Bronchial epithelial cell (primary cell): ENCODE measurements at regions not wholly inside any gene's neighbourhood (a gene's known extent, or its start where the extent isn't known, plus 50 kb on each side); places are given as distances from the start of the nearest gene placed in this dataset.
A peak's percentile ranks its signal among the peaks of the same experiment; 100 is the strongest.
"Not testable (repeated sequence)": the region's sequence is repeated elsewhere in the genome, so short reads cannot be mapped to it uniquely, and the experiment has no call there.

ENCODE experiments used
- DNase-seq: peaks from one replicate; pipeline ENCODE4 v3.0.0-alpha.2; 2010; ENCODE audit warnings: low read depth
- FAIRE-seq: peaks from 2 replicates; lab custom pipeline; 2011; peaks lifted over from hg19 to GRCh38; lab: Jason Lieb, UNC
- H3K27me3 ChIP-seq: 2 replicates; pipeline ENCODE4 v1.5.1; 2011; ENCODE audit warnings: low read length; ENCODE audit not compliant: control insufficient read depth, insufficient read depth
- H3K36me3 ChIP-seq: 2 replicates; pipeline ENCODE4 v1.5.1; 2011; ENCODE audit warnings: low read length; ENCODE audit not compliant: control insufficient read depth, insufficient read depth
- H3K4me3 ChIP-seq: 2 replicates; pipeline ENCODE4 v1.5.1; 2011; ENCODE audit warnings: mild to moderate bottlenecking, low read depth, low read length, control low read depth
- TF ChIP-seq, protein P1 (sequence below): IDR thresholded peaks from 2 replicates; pipeline ENCODE4 v1.5.1; 2011; ENCODE audit warnings: mild to moderate bottlenecking, moderate library complexity, low read length, control low read depth, inconsistent platforms; ENCODE audit not compliant: insufficient read depth, severe bottlenecking

DNA sequence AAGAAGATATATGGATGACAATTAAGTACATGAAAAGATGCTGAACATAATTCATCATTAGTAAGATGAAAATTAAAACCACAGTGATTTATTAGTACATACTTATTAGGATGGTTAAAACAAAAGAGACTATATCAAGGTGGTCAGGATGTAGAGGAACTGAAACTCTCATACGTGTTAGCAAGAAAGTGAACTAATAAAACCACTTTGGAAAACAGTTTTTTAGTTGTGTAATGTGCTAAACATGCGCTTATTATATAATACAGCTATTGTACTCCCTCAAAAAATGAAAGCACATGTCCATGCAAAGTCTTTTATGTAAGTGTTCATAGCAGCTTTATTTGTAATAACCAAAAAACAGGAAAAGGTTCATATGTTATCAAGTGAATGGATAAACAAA is 89.9 kb upstream of the KCTD8 start:
- no peak overlapping the region for H3K4me3 ChIP-seq
- no peaks in the 10 kb centered on the region for H3K36me3 ChIP-seq
- no peaks in the 10 kb centered on the region for H3K27me3 ChIP-seq
- DNase-seq (no peak), FAIRE-seq (no peak)
- TF ChIP-seq, protein P1, sequence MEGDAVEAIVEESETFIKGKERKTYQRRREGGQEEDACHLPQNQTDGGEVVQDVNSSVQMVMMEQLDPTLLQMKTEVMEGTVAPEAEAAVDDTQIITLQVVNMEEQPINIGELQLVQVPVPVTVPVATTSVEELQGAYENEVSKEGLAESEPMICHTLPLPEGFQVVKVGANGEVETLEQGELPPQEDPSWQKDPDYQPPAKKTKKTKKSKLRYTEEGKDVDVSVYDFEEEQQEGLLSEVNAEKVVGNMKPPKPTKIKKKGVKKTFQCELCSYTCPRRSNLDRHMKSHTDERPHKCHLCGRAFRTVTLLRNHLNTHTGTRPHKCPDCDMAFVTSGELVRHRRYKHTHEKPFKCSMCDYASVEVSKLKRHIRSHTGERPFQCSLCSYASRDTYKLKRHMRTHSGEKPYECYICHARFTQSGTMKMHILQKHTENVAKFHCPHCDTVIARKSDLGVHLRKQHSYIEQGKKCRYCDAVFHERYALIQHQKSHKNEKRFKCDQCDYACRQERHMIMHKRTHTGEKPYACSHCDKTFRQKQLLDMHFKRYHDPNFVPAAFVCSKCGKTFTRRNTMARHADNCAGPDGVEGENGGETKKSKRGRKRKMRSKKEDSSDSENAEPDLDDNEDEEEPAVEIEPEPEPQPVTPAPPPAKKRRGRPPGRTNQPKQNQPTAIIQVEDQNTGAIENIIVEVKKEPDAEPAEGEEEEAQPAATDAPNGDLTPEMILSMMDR: no peak

DNA sequence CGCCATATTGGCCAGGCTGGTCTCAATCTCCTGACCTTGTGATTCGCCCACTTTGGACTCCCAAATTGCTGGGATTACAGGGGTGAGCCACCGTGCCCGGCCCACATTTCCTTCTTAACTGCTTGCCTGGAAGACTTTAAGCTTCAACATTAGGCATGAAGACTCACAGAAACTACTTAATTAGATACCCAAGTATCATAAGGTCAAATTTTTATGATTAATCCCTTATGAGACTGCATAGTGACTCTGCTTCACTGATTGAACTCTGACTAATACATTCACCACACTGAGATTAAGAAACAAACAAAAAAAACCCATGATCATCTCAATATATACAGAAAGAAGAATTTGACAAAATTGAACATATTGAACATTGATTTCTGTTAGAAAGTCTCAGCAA is 87.4 kb upstream of the KCTD8 start:
- DNase-seq: peak; percentile 8
- no peak for FAIRE-seq
- Histone ChIP-seq H3K4me3 (no peak overlapping the region), H3K36me3 (no peaks in the 10 kb centered on the region), H3K27me3 (no peaks in the 10 kb centered on the region)
- TF ChIP-seq, protein P1: no peak

DNA sequence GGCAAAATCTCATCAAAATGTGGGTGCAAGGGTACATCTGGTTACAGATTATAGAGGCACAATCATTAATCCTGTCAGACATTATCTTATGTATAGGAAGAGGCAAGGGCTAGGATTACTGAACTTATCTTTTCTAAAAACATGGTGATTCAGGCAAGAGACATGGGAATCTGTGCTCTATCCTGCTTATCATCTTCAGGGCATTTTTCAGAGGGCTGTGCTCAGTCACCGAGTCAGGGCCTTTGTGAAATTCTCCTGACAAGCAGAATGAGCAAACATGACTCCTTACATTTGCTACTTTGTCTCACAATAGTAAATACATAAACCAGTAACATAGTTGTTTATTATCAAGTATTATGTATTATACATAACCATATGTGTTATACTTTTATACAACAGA is 84.2 kb upstream of the KCTD8 start:
- Histone ChIP-seq H3K27me3 (no peaks in the 10 kb centered on the region), H3K4me3 (no peak overlapping the region), H3K36me3 (no peaks in the 10 kb centered on the region)
- TF ChIP-seq, protein P1: no peak
- FAIRE-seq: no peak
- no peak for DNase-seq

DNA sequence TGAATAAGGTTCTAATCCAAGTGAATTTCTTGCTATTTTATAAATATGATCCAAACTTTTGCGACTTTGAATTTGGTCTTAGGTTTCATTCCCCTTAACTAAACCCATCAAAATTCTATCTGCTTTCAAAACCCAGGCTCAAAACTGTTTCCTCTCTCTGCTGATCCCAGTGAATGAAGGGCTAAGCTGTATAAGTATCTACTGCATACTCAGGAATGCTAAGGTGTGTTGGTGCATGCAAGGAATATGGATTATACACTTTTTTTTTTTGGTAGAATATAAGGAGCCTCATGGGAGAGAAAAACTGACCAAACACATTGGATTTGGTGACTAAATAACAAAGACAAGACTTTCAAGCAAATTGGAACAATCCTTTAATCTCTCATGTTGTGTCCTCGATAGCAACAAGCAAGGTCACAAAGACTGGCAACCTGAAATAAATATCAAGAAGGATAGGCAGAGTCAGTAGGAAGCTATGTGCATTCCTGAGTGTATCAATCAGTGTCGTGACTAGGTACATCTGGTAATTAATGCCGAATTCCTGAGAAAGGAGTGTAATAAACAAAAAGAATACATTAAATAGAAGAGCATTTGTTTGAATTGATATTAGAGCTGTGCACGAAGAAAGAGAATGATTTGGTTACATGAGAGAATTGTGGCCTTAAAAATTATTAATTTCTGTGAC is 74.3 kb upstream of the KCTD8 start:
- Histone ChIP-seq H3K36me3 (no peaks in the 10 kb centered on the region), H3K27me3 (no peaks in the 10 kb centered on the region), H3K4me3 (no peak overlapping the region)
- TF ChIP-seq, protein P1: no peak
- DNase-seq (peak; percentile 12), FAIRE-seq (no peak)

DNA sequence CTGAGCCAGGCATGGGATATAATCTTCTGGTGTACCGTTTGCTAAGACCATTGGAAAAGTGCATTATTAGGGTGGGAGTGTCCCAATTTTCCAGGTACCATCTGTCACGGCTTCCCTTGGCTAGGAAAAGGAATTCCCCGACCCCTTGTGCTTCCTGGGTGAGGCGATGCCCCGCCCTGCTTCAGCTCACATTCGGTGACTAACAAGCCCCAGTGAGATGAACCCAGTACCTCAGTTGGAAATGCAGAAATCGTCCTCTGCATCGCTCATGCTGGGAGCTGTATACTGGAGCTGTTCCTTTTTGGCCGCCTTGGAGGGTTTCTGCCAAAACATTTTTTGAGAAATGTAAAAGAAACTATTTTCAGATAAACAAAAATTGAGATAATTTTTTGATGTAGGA is 53.6 kb upstream of the KCTD8 start:
- not testable (repeated sequence) for H3K4me3 ChIP-seq, FAIRE-seq, DNase-seq, H3K36me3 ChIP-seq, H3K27me3 ChIP-seq
